Inflammatory macrophage (primary cell): ENCODE measurements at regions not wholly inside any gene's neighbourhood (a gene's known extent, or its start where the extent isn't known, plus 50 kb on each side); places are given as distances from the start of the nearest gene placed in this dataset.
A peak's percentile ranks its signal among the peaks of the same experiment; 100 is the strongest.
"Not testable (repeated sequence)": the region's sequence is repeated elsewhere in the genome, so short reads cannot be mapped to it uniquely, and the experiment has no call there.

Experiments
- DNase-seq, 2 donors: peaks; one replicate each; pipeline ENCODE4 v3.0.0-alpha.2; 2020 to 2022

DNA sequence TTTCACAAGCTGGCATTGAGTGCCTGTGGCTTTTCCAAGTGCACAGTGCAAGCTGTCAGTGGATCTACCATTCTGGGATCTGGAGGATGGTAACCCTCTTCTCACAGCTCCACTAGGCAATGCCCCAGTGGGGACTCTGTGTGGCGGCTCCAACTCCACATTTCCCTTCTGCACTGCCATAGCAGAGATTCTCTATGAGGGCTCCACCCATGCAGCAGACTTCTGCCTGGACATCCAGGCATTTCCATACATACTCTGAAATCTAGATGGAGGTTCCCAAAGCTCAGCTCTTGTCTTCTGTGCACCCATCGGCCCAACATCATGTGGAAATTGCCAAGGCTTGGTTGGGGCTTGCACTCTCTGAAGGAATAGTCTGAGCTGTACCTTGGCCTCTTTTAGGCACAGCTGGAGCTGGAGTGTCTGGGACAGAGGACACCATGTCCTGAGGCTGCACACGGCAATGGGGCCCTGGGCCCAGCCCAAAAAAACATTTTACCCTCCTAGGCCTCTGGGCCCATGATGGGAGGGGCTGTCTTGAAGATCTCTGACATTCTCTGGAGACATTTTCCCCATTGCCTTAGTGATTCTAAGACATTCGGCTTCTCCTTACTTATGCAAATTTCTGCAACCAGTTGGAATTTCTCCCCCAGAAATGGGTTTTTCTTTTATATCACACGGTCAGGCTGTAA is 313.3 kb upstream of the SFSWAP start:
- DNase-seq = no peak

DNA sequence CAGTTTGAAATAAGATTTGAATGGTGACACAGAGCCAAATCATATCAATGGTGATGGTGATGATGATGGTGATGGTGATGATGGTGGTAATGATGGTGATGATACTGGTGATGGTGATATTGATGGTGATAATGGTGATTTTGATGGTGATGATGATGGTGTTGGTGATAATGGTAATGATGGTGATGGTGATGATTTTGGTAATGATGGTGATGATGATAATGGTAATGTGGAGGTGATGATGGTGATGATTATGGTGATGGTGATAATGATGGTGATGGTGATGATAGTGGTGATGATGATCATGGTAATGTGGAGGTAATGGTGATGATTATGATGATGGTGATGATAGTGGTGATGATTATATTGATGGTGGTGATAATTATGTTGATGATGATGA is 311.9 kb upstream of the SFSWAP start:
- DNase-seq = no peak

DNA sequence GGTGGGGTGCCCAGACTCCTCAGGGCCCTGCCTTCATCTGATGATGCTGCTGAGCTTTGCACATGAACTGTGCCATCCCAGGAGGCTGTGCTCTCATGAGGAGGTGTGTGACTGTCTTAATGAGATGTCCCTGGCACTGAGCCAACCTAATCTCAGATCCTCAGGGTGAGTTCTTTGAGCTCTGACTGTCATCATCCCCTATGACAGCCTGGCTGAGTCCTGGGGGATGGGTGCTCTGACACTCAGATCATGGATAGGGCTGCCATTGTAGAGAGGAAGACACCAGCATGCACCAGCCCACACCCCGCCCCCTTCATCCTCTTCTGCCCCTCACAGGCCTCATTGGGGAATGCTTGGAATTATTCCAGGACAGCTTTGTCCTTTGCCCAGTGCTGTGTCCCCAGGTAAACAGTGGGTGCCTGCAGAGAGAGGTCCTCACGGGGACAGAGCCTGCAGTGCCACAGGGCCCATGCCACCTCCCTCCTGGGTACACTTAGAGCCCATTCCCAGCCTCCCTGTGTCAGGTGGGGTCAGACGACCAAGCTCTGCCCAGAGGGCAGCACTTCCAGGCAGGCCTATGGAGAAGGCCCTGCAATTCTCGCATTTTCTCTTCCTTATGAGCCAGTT is 310.1 kb upstream of the SFSWAP start:
- not testable (repeated sequence) for DNase-seq

DNA sequence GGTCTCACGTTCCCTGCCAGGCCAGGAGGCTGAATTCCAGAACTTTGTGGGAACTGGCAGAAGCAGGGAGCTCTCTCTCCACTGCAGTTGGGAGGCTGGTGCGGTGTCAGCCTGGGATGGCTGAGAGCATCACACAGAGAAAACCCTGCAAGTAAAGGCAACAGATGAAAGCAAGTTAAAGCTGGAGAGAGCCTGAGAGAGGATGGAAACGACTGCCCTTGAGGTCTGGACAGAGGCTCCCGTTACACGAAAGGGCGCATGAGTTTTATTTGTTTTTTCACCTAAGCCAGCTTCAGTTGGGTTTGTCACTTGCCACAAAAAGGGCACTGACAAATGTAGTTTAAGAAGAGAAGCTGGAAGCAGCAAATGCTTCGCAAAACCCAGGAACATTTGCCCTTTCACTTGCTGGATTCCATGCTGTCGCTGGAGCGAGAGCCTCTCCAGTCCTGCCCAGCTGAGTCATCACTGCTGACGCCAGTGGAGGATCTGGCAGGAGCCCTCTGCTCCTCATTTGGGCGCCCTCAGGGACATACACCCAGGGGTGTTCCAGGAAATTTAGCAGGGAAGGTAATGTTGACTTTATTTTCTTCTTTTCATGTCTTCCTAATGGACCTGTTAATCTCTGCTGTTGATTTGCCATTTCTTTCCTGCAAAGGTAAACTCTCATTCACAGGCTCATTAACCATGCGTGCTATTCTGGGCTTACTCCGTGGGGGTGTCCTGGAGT is 308.8 kb upstream of the SFSWAP start:
- DNase-seq = not testable (repeated sequence)

DNA sequence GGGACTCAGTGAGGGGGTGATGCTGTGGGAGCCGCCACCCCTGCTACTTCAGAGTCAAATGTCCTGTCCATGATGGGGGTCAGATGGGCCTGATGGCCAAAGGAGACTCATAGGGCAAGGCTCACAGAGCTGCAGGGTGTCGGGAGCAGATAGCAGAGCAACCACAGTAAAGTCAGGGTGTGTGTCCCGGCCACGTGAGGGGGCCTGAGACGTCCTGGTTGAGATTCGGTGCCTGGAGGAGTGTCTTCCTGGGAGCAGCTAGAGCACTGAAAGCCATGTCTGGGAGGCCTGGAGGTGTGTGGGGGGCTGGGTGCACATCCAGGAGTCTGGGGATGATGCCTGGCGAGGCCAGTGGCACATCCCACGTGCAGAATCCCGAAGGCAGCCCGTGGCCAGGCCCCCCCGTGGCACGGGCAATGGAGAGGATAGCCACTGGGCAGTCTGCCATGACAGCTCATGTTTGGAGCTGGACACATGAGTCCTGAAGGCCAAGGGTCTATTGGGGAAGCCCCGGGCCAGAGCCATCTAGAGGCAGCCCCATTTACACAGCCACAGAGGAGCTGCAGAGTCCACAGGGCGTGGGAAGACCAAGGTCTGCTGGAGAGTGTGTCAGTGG is 308.0 kb upstream of the SFSWAP start:
- DNase-seq = no peak

DNA sequence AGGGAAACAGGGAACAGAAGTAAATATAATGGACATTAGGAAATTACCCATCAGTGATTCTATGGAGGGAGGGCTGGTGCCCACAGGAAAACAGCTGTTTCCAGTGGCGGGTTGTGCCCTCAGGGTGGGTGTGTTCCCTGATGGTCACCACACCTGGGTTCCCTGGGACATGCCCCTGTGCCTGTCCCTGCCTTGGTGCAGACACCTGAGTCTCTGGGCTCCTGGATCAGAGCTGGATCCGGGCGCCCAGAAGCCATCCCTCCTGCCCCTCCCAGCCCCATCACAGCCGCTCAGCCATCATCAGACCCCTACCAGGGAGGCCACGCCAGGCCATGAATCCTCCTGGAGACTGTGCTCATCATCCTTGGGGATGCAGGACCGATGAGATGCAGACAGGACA is 307.2 kb upstream of the SFSWAP start:
- DNase-seq = no peak

DNA sequence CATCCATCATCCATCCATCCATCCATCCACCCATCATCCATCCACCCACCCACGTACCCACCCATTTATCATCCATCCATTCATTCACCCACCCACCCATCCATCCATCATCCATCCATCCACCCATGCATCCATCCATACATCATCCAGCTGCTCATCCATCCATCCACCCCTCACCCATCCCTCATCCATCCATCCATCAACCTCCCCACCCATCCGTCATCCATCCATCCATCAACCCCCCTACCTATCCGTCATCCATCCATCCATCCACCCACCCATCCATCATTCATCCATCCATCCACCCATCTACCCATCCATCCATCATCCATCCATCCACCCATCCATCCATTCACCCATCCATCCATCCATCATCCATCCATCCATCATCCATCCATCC is 306.2 kb upstream of the SFSWAP start:
- no peak for DNase-seq

DNA sequence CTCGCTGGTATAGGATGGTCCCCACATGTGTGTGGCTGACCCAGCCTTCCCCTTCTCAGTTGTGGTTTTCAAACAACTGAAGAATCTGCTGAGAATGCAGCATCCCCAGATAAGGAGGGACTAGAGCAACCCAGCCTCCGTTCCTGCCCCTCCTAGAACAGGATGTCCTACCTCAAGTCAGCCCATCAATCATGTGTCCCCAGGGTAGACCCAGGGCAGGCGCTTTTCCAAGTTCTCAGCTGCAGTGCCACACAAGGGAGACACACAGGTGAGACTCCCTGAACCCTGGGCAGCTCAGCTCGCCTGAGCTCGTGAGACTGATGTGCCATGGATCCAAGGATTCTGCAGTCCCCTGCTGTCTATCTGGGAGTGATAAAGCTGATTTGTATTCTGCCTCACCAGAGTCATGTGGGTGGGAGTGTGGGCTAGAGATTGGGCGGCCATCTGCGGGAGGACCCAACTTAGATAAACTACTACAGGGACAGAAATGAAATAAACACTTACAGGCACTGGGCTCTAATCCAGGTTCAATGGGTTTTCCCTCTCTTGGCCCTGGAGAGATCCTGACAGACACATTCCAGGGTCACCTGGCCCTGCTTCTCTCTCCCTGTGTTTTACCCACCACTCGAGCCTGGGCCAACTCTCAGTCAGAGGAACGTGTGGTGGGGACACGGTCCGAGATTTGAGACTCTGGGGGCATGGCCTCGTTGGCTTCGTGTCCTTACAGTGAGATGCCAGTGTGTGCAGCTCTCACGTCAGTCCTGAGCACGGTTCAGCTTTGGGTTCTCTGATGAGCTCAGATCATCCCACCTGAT is 303.5 kb upstream of the SFSWAP start:
- no peak for DNase-seq

DNA sequence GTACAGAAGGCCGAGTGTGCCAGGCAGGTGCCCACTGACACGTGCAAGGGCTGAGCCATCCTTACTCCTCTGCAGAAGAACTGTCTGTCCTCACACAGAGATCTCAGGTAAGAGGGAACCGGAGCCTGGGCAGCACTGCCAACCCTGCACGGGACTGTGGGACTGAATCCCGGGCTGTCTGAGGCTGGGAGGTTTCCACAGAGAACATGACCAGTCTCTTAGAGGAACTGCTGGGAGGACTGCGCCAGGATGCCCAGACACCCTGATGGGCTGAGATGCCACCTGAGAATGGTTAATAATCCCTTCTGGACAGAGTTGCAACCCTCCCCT is 302.9 kb upstream of the SFSWAP start:
- DNase-seq = no peak

DNA sequence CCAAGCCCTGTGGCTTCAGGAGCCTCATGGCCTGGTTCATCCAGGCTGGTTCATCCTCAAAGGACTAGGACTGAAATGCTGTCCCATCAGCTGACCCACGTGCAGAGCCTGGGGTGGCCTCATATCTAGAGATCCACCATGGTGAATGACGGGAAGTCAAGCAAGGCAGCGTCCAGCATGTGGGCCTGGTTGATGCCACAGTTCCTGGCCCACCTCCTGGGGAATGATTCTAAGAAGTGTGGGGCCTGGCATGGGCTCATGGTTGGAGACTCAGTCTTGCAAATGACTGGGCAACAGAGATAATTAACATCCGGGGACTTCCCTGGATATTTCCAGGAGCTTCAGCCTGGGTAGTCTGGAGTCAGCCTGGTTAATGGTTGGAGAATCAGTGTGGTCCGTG is 302.4 kb upstream of the SFSWAP start:
- DNase-seq = no peak

DNA sequence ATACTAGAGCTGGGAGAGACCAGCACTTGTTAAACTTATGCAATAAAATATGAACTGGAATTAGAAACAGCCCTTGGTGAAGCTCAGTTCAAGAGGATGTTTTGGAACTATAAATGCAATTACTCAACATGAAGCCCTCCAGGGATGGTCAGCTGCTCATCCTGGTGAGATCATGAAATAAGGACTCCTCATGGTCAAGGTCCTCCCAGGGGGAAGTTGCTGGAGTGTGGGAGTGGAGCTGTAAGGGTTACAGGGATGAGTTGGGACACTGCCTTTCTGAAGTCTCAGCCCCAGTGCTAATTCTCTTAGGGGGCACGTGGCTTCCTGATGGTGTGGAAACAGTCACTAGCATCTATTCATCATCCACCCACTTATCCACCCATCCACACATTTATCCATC is 301.7 kb upstream of the SFSWAP start:
- peak; percentile 45 to 56 for DNase-seq

DNA sequence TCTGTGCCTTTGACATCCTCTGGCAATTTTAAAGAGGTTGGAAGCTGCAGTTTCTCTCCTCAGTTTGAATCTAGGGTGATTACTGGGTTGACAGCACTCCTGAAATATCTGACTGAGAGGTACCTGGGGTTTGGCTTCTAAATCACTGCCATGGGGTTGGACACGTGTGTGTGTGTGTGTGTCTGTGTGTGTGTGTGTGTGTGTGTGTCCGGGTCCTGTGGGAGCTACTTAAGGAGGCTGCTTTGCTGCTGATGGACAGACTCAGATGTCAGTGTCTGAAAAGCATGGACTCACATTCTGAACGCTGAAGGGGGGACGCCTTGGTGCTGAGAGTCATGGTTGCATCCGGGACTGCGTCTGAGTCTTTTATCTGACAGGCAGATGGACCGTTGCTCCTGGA is 299.1 kb upstream of the SFSWAP start:
- not testable (repeated sequence) for DNase-seq

DNA sequence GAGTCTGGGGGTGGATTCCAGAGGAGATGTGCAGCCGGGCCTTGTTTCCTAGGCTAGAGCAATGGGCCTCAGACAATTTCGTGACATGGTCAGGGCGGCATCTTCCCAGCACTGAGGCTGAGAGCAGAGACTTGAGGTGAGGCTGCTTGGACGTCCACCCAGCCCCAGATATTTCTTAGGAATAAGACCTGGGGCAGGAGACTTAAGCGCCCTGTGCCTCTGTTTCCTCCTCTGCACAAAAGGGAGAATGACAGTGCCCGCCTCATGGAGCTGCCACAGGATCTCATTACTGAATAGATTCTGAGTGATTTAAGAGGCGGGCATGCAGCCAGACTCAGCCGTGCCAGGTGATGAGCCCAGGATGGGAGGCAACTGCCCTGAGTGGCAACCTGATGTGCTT is 297.9 kb upstream of the SFSWAP start:
- DNase-seq = no peak

DNA sequence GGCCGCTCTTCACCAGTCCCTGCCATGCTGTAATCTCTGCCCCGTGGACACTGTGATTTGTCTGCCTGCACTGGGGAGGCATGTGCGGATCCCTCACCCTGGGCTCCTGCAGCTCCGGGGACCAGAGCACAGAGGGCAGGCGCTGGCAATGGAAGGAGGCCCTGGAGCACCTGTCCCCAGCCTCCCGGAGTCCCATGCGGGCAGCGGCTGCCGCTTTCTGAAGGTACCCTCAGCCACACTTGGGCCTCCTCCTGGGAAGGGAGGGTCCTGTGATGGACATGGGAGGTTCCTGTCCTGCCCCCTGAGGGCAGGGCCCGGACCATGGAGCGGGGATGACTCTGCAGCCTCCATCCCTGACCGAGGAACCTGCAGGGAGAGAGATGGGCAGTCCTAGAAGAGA is 297.4 kb upstream of the SFSWAP start:
- no peak for DNase-seq

DNA sequence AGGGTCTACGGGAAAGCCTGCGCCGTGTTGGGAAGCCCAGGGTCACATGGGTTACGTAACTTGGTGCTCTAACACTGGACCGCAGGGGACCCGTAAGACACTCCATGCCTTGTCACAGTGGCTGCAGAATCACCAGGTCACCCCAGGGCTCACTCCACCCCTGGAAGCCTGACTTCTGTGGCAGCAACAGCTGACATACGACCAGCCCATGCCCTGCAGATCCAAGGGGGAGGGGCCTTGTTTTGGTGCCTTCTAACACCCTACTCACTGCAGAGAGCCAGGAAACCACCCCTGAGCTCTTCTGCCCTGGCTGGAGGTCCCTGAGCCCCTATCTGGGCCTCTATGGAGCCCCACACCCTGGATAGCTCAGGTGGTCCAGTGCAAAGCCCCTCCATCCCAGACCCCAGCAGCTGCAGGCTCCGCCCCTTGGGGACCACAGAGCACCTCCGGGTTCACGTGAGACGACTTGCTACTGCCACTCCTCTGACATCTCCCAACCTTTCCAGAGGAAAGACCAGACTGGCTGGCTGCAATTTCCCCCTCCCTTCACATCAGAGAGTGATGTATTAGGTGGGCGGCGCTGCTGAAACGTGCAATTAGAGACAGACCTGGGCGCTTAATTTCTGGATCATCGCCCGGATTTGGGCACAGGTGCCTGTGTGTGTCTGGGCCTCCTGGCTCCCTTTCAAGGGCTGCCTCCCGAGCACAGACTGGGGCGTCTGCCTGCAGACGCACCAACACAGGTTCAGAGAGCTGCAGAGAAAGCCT is 296.6 kb upstream of the SFSWAP start:
- DNase-seq = not testable (repeated sequence)

DNA sequence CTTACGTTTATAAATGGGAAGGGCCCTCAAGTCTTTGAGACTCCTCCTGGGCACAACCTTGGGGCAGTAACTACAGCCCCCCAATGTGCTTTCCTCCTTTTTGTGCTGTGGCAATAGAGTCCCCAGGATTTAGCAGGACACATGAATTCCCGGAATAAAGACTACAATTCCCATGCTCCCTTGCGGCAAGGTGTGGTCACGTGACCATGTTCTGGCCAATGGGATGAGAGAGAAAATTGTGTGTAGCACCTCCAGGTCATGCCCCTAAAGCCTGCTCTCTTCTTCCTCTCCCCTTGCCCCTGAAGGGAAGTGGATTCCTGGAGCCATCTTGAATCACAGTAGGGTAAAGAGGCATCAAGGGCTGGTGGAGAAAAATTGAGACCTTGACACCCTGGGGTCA is 295.1 kb upstream of the SFSWAP start:
- DNase-seq = no peak

DNA sequence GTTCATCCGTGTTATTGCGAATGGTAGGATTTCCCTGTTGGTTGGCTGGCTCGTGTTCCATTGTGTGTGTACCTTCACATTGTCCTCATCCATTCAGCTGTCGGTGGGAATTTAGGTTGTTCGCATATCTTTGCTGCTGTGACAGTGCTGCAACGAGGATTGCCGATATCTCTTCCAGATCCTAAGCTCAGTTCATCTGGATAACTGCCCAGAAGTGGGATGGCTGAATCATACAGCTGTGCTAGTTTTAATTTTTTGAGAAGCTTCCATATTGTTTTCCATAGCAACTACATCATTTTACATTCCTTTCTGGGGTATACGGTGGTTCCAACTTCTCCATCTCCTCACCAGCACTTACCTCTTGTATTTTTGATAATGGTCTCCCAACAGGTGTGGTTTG is 292.8 kb upstream of the SFSWAP start:
- DNase-seq = no peak

DNA sequence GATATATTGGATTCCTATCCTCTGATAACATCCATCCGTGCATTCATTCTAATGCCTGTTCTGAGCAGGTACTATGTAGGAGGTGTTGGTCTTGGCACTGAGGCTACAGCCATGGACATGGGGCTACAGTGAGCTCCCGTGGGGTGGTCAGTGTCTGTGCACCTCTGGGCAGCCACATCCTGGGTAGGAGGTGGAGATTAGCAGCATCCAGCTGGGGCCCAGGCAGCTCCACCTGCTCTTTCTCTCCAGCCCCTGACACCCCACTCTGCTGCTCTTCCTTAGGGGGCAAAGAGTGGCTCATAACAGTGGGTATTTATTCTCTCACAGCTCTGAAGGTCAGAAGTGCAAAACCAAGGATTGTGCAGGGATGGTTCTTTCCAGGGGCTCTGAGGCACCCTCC is 292.0 kb upstream of the SFSWAP start:
- no peak for DNase-seq

DNA sequence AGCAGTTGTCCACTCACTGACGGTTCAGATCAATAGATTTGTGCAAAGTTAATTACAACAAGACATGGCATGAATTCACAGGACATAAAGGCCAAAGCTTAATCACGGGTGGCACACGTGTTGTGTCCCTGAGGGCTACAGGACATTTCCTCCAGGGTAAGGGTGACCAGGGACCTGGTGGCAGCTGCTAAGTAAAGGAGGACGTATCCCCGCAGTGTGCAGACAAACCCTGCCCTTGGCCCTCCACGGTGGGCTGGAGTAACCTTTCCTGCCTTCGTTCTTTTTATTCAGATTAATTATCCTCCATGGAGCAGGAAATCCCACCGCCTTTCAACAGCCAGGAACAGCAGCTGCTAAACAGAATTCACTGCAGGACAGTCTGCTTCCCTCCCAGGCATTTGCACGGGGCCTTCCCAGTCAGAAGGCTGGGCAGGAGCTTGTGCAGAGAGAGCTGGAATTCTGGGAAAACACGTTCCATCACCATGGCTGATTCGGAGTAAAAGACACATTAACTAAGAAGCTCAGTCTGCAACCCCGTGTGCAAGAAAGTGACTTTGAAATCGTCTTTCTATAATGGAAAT is 289.9 kb upstream of the SFSWAP start:
- DNase-seq = no peak

DNA sequence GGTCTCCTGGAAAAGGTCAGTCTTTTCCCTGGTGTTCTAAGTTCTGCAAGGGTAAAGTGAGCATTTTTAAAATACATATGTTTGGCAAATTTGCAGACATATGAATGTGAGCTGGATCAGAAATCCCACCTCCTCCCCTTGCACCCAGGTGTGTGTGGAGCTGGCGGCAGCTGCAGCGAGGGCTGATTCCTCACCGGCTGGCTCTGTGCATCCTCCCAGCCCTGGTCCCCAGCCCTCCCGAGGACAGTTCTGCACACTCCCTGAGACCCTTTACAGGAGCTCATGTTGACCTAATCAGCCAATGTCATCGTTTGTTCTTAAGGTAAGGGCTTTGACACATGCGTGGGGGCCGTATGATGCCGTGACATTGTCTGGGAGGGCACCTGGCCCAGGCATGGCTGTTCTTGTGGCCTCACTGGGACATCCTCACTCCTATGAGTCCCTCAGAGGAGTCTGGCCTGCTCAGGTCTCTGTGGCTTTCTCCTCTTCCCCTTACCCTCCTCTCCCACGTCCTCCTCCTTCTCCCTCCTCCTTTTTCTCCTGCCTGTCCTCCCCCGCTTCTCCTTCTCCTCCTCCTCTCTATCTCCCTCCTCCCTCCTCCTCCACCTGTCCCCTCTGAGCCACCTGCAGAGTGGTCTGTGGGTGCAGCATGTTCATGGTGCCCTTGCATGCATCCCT is 289.2 kb upstream of the SFSWAP start:
- no peak for DNase-seq

DNA sequence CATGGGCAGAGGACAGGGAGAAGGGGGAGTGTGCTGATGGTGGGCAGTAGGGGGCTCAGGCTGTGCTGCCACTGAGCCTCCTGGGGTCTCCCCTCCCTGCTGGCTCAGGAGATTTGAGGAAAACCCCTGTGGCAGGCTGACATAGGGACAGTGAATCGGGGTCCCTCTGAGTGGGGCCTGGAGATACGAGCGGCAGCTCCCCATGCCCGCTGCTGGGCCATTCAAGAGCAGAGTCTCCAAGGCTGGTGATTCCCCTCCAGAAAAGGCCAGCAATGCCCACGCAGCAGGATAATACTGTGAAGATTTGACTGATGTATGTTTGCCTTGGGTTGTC is 288.7 kb upstream of the SFSWAP start:
- DNase-seq = no peak
